Ishikawa (cell line): ENCODE measurements at regions not wholly inside any gene's neighbourhood (a gene's known extent, or its start where the extent isn't known, plus 50 kb on each side); places are given as distances from the start of the nearest gene placed in this dataset.

Experiments used
- CEBPB ChIP-seq: IDR thresholded peaks from 2 replicates; pipeline ENCODE4 v1.6.1; 2012
- CREB1 ChIP-seq: IDR thresholded peaks from 2 replicates; pipeline ENCODE4 v1.6.1; 2012; ENCODE audit warnings: low read depth
- EGR1 ChIP-seq: IDR thresholded peaks from 2 replicates; pipeline ENCODE4 v1.6.1; 2012
- EP300 ChIP-seq: IDR thresholded peaks from 2 replicates; pipeline ENCODE4 v1.6.1; 2012; ENCODE audit warnings: borderline replicate concordance
- FOXM1 ChIP-seq: IDR thresholded peaks from 2 replicates; pipeline ENCODE4 v1.6.1; 2012; ENCODE audit warnings: low read depth, borderline replicate concordance
- MAX ChIP-seq: IDR thresholded peaks from 2 replicates; pipeline ENCODE4 v1.6.1; 2012
- NFIC ChIP-seq: IDR thresholded peaks from 2 replicates; pipeline ENCODE4 v1.6.1; 2012
- RAD21 ChIP-seq: IDR thresholded peaks from 2 replicates; pipeline ENCODE4 v1.6.1; 2012; ENCODE audit warnings: low read depth
- TAF1 ChIP-seq: IDR thresholded peaks from 2 replicates; pipeline ENCODE4 v1.6.1; 2012; ENCODE audit warnings: low read depth, mild to moderate bottlenecking
- TCF12 ChIP-seq: IDR thresholded peaks from 2 replicates; pipeline ENCODE4 v1.6.1; 2012; ENCODE audit warnings: low read depth
- TEAD4 ChIP-seq: IDR thresholded peaks from 2 replicates; pipeline ENCODE4 v1.6.1; 2012
- USF1 ChIP-seq: IDR thresholded peaks from 2 replicates; pipeline ENCODE4 v1.6.1; 2012
- YY1 ChIP-seq: IDR thresholded peaks from 2 replicates; pipeline ENCODE4 v1.6.1; 2012; ENCODE audit warnings: low read depth
- ZBTB7A ChIP-seq: IDR thresholded peaks from 2 replicates; pipeline ENCODE4 v1.6.1; 2012; ENCODE audit warnings: low read depth
- TF ChIP-seq, protein P1 (sequence below): IDR thresholded peaks from 2 replicates; pipeline ENCODE4 v1.6.1; 2012; ENCODE audit warnings: low read depth, mild to moderate bottlenecking

DNA sequence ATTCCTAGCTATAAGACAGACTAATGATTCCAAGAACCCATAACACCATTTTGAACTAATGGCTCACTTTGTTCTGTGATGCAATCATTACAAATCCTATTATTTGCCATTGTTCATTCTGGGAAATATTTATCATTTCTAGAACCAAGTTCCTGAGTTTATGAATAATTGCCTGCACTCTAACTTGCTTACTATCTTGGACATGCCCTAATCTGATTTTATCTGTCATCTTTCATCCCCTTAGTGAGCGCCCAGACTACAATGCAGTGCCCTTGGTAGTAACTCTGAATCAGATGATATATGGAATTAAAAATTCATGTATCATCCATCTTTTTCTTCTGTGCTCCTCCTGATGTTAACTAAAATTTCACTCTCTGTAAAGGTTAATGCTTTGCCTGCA lies 703.1 kb upstream of the MDGA2 start:
- no peak for TF ChIP-seq TEAD4

DNA sequence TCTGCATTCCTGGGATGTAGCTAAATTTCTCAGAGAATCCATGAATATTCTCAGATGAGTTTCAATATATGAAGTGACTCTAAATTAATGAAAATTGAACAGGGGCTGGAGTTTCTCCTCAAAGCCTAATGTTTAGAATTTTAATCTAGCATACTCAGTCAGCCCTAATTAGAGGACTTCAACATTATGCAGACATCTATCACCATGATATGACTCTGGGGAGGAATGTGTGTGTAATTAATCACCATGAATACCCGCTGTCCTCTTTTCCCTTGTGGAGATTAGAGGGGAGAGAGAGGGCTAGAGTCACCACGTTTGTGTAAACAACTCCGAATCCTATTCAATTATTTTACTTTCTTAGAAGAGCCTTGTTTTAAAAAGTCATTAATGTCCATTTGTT lies 698.6 kb upstream of the MDGA2 start:
- no peak for TF ChIP-seq EP300
- TF ChIP-seq RAD21: no peak
- TF ChIP-seq, protein P1, sequence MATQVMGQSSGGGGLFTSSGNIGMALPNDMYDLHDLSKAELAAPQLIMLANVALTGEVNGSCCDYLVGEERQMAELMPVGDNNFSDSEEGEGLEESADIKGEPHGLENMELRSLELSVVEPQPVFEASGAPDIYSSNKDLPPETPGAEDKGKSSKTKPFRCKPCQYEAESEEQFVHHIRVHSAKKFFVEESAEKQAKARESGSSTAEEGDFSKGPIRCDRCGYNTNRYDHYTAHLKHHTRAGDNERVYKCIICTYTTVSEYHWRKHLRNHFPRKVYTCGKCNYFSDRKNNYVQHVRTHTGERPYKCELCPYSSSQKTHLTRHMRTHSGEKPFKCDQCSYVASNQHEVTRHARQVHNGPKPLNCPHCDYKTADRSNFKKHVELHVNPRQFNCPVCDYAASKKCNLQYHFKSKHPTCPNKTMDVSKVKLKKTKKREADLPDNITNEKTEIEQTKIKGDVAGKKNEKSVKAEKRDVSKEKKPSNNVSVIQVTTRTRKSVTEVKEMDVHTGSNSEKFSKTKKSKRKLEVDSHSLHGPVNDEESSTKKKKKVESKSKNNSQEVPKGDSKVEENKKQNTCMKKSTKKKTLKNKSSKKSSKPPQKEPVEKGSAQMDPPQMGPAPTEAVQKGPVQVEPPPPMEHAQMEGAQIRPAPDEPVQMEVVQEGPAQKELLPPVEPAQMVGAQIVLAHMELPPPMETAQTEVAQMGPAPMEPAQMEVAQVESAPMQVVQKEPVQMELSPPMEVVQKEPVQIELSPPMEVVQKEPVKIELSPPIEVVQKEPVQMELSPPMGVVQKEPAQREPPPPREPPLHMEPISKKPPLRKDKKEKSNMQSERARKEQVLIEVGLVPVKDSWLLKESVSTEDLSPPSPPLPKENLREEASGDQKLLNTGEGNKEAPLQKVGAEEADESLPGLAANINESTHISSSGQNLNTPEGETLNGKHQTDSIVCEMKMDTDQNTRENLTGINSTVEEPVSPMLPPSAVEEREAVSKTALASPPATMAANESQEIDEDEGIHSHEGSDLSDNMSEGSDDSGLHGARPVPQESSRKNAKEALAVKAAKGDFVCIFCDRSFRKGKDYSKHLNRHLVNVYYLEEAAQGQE: no peak
- no peak for TF ChIP-seq TAF1
- TF ChIP-seq CREB1: no peak
- TF ChIP-seq FOXM1: no peak
- no peak for TF ChIP-seq NFIC
- no peak for TF ChIP-seq CEBPB
- TF ChIP-seq ZBTB7A: no peak
- TF ChIP-seq TCF12: no peak
- no peak for TF ChIP-seq TEAD4
- no peak for TF ChIP-seq USF1
- no peak for TF ChIP-seq EGR1
- TF ChIP-seq YY1: no peak
- no peak for TF ChIP-seq MAX

DNA sequence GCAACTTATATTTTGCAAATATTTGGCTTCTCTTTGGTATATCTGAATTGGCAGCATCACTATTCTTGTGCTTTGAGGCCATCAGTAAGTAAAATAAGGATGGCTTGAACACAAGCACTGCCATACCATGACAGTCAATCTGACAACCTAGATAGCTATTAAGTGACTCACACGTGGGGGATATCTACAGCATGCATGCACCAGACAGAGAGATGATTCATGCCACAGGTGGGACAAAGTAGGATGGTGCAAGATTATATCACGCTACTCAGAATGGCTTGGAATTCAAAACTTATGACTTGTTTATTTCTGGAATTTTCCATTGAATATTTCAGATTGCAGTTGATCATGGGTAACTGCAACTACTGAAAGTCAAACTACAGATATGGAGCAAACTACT lies 675.6 kb upstream of the MDGA2 start:
- TF ChIP-seq EGR1: no peak
- TF ChIP-seq CREB1: no peak
- no peak for TF ChIP-seq ZBTB7A
- TF ChIP-seq YY1: no peak
- TF ChIP-seq, protein P1: no peak
- no peak for TF ChIP-seq FOXM1
- TF ChIP-seq CEBPB: no peak
- TF ChIP-seq TCF12: no peak
- no peak for TF ChIP-seq USF1
- no peak for TF ChIP-seq RAD21
- no peak for TF ChIP-seq EP300
- no peak for TF ChIP-seq TEAD4
- TF ChIP-seq MAX: no peak
- TF ChIP-seq TAF1: no peak
- TF ChIP-seq NFIC: no peak

- TF ChIP-seq FOXM1 (no peak), NFIC (no peak), TAF1 (no peak), CREB1 (no peak), TCF12 (no peak), CEBPB (no peak), EGR1 (no peak), EP300 (no peak), RAD21 (no peak), TEAD4 (no peak), YY1 (no peak)
These were observed 674.3 kb upstream of the MDGA2 start for GRCh38 chr14:48349689-48350088.

DNA sequence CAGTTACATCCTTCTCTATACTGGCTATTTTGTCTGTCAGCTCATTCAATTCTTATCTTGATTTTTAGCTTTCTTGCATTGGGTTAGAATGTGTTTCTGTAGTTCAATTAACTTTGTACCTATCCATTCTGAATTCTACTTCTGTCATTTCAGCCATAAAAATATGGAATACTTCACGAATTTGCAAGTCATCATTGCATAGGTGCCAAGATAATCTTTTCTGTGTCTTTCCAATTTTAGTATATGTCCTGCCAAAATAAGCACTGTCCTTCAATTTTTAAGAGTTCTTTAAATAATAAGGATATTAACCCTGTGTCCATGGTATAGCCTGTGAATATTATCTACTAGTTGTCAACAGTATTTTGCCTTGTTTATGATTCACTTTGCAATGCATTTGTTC lies 665.7 kb upstream of the MDGA2 start:
- TF ChIP-seq EP300 (no peak), YY1 (no peak), TAF1 (no peak), EGR1 (no peak), FOXM1 (no peak), TCF12 (no peak), TEAD4 (no peak), ZBTB7A (no peak), USF1 (no peak)

- TF ChIP-seq EGR1 (no peak), CEBPB (no peak), NFIC (no peak)
- TF ChIP-seq, protein P1: no peak
These were observed 658.0 kb upstream of the MDGA2 start for GRCh38 chr14:48333221-48333920.
